ENCODE measurements at regions not wholly inside any gene's neighbourhood (a gene's known extent, or its start where the extent isn't known, plus 50 kb on each side); places are given as distances from the start of the nearest gene placed in this dataset.
A peak's percentile ranks its signal among the peaks of the same experiment; 100 is the strongest.

GRCh38 chr4:111636961-111637585 lies 508.2 kb upstream of the FAM241A start:
- no peak overlapping the region for H3K4me3 ChIP-seq (ENCODE audit: low read depth, low read length)
- no peak for DNase-seq (ENCODE audit: low read depth)
- TF ChIP-seq CTCF (IDR thresholded peaks at IDR 0.05; ENCODE audit: insufficient read depth, low read length) = no peak

GRCh38 chr4:111639120-111639690 lies 506.0 kb upstream of the FAM241A start:
- TF ChIP-seq CTCF (IDR thresholded peaks at IDR 0.05; ENCODE audit: insufficient read depth, low read length) = no peak
- DNase-seq (ENCODE audit: low read depth) = peak; percentile 49
- no peak overlapping the region for H3K4me3 ChIP-seq (ENCODE audit: low read depth, low read length)

- TF ChIP-seq CTCF (IDR thresholded peaks at IDR 0.05; ENCODE audit: insufficient read depth, low read length) = no peak
- no peak overlapping the region for H3K4me3 ChIP-seq (ENCODE audit: low read depth, low read length)
- peak; percentile 25 for DNase-seq (ENCODE audit: low read depth)
Measured at GRCh38 chr4:111639876-111640275, 505.4 kb upstream of the FAM241A start.

GRCh38 chr4:111641813-111642579 lies 503.3 kb upstream of the FAM241A start:
- no peak overlapping the region for H3K4me3 ChIP-seq (ENCODE audit: low read depth, low read length)
- DNase-seq (ENCODE audit: low read depth) = peak; percentile 94
- TF ChIP-seq CTCF (IDR thresholded peaks at IDR 0.05; ENCODE audit: insufficient read depth, low read length) = peak; percentile 85

GRCh38 chr4:111648056-111648455 lies 497.2 kb upstream of the FAM241A start:
- H3K4me3 ChIP-seq (ENCODE audit: low read depth, low read length) = no peak overlapping the region
- no peak for TF ChIP-seq CTCF (IDR thresholded peaks at IDR 0.05; ENCODE audit: insufficient read depth, low read length)
- no peak for DNase-seq (ENCODE audit: low read depth)

GRCh38 chr4:111649308-111649707 lies 495.9 kb upstream of the FAM241A start:
- no peak for TF ChIP-seq CTCF (IDR thresholded peaks at IDR 0.05; ENCODE audit: insufficient read depth, low read length)
- no peak overlapping the region for H3K4me3 ChIP-seq (ENCODE audit: low read depth, low read length)
- no peak for DNase-seq (ENCODE audit: low read depth)
